ENCODE measurements at regions not wholly inside any gene's neighbourhood (a gene's known extent, or its start where the extent isn't known, plus 50 kb on each side); places are given as distances from the start of the nearest gene placed in this dataset.

DNA sequence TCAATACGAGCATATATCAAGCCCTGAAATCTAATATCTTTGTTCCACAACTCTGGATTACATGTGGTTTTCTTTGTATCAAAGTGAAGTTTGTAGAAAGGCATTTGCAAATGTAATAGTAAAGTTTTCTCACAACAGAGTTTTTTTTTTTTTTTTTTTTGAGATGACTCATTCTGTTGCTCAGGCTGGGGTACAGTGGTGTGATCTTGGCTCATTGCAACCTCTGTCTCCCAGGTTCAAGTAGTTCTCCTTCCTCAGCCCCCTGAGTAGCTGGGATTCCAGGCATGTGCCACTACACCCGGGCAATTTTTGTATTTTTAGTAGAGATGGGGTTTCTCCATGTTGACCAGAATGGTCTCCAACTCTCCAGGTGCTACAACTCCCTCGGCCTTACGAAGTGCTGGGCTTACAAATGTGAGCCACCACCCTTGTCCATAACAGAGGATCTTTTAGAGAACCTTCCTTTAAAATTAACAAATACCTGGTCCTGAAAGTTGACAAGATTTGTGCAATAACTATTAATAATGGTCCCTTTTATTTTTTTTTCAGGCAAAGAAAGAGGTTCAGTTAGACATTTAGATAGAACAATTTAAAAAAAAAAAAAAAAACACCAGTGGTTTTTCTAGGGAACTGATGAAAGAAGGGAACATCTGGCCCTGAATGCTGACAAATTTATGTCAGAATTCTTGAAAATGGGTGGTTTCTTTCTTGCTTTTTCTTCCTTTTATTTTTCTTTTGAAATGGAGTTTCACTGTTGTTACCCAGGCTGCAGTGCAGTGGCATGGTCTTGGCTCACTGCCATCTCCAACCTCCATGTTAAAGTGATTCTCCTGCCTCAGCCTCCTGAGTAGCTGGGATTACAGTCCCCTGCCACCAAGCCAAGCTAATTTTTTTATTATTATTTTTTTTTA, 278.5 kb downstream of the RPS4Y2 start:
- TF ChIP-seq, protein P1, sequence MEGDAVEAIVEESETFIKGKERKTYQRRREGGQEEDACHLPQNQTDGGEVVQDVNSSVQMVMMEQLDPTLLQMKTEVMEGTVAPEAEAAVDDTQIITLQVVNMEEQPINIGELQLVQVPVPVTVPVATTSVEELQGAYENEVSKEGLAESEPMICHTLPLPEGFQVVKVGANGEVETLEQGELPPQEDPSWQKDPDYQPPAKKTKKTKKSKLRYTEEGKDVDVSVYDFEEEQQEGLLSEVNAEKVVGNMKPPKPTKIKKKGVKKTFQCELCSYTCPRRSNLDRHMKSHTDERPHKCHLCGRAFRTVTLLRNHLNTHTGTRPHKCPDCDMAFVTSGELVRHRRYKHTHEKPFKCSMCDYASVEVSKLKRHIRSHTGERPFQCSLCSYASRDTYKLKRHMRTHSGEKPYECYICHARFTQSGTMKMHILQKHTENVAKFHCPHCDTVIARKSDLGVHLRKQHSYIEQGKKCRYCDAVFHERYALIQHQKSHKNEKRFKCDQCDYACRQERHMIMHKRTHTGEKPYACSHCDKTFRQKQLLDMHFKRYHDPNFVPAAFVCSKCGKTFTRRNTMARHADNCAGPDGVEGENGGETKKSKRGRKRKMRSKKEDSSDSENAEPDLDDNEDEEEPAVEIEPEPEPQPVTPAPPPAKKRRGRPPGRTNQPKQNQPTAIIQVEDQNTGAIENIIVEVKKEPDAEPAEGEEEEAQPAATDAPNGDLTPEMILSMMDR (IDR thresholded peaks at IDR 0.05) = no peak
- no peak for TF ChIP-seq POLR2A (IDR thresholded peaks at IDR 0.05)
- no peak for TF ChIP-seq POLR2AphosphoS5 (IDR thresholded peaks at IDR 0.05)
- no peak for TF ChIP-seq EP300 (IDR thresholded peaks at IDR 0.05)
